HFF-Myc (cell line): ENCODE measurements at regions not wholly inside any gene's neighbourhood (a gene's known extent, or its start where the extent isn't known, plus 50 kb on each side); places are given as distances from the start of the nearest gene placed in this dataset.

Experiments
- DNase-seq: peaks from one replicate; pipeline ENCODE4 v3.0.0-alpha.2; 2011; ENCODE audit warnings: low read depth; ENCODE audit errors: extremely low read depth
- H3K4me3 ChIP-seq: replicated peaks from 2 replicates; pipeline ENCODE4 v1.5.1; 2011; ENCODE audit warnings: low read depth, mild to moderate bottlenecking, control low read depth, low read length
- TF ChIP-seq, protein P1 (sequence below): IDR thresholded peaks from 2 replicates; pipeline ENCODE4 v1.5.1; 2012; ENCODE audit warnings: mild to moderate bottlenecking, low read depth, low read length, control low read depth; ENCODE audit errors: missing control alignments

GRCh38 chr2:12262681-12263436, 453.9 kb upstream of the TRIB2 start:
- no peak for DNase-seq
- TF ChIP-seq, protein P1, sequence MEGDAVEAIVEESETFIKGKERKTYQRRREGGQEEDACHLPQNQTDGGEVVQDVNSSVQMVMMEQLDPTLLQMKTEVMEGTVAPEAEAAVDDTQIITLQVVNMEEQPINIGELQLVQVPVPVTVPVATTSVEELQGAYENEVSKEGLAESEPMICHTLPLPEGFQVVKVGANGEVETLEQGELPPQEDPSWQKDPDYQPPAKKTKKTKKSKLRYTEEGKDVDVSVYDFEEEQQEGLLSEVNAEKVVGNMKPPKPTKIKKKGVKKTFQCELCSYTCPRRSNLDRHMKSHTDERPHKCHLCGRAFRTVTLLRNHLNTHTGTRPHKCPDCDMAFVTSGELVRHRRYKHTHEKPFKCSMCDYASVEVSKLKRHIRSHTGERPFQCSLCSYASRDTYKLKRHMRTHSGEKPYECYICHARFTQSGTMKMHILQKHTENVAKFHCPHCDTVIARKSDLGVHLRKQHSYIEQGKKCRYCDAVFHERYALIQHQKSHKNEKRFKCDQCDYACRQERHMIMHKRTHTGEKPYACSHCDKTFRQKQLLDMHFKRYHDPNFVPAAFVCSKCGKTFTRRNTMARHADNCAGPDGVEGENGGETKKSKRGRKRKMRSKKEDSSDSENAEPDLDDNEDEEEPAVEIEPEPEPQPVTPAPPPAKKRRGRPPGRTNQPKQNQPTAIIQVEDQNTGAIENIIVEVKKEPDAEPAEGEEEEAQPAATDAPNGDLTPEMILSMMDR: no peak
- H3K4me3 ChIP-seq: no peak overlapping the region

DNA sequence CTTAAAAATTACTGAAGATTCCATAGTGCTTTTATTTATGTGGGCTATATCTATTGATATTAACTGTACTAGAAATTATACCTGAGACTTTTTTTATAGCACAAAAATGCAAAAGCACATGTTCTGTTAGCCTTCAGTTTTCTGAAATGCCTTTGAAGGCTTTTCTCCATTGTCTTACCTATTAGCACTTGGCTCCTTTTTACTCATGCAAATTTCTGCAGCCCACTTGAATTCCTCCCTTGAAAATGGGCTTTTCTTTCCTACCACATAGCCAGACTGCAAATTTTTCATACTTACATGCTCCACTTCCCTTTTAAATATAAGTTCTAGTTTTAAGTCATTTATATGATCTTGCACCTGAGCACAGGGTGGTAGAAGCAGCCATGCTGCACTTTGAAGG, 453.0 kb upstream of the TRIB2 start:
- TF ChIP-seq, protein P1: no peak
- no peak overlapping the region for H3K4me3 ChIP-seq
- DNase-seq: no peak

GRCh38 chr2:12264146-12264545, 452.6 kb upstream of the TRIB2 start:
- TF ChIP-seq, protein P1: no peak
- no peak for DNase-seq
- H3K4me3 ChIP-seq: no peak overlapping the region

DNA sequence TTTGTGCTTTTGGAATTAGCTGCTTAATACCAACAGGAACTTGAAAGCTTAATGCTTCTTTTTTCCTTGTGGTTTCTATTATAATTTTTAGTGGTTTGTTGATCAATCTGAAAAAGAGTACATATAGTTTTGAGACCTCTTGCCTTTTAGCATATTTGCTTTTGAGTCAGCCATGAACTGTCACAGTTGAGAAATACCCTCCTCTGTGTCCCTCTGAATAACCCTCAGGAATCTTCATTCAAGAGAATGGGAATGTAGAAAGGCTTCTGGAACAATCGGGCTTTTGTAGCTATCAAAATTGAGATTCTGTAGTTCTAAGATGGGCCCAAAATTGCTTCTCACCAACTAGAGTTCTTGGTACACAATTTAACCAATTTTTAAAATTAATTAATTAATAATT, 451.1 kb upstream of the TRIB2 start:
- TF ChIP-seq, protein P1: no peak
- DNase-seq: no peak
- no peak overlapping the region for H3K4me3 ChIP-seq

GRCh38 chr2:12267042-12267441, 449.7 kb upstream of the TRIB2 start:
- no peak overlapping the region for H3K4me3 ChIP-seq
- DNase-seq: no peak
- TF ChIP-seq, protein P1: no peak

DNA sequence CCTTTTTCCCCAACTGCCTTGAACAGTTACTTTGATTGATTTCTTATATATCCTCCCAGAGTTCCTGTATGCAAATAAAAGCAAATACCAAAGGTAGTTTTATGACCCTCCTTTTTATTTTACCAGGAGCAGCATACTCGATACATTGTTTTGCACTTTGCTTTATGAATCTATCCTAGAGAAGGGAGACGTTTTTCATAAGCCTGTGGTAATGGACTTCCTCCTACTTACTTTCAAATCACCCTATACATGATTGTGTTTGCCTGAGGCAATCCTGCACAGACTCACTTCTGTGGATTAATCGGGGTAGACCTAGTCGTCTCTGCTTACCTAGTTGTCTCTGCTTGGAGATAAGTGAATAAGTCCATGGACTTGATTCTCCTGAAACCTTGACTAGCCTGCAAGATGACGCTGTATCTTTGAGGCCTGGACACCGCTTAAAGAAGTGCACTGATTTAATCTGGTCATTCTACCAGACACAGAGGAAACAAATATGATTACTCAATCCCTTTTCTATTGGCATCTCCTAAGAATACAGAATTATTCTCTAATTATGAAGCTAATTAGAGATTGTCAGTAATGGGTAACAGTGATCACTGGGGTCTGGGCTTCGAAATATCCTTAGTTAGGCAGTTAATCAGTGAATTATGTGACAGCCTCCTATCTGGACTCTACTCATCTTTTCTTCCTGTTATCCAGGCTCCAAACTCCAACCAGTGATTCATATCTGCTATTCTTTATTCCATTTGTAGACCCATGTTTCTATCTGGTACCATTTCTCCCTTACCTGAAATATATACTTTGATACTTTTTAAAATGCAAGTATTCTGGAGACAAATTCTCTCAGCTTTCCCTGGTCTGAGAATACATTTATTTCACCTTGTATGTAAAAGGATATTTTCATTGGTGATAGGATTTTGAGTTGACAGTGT, 447.4 kb upstream of the TRIB2 start:
- H3K4me3 ChIP-seq: no peak overlapping the region
- no peak for DNase-seq
- TF ChIP-seq, protein P1: no peak
